GM19468 (cell line): ENCODE measurements at regions not wholly inside any gene's neighbourhood (a gene's known extent, or its start where the extent isn't known, plus 50 kb on each side); places are given as distances from the start of the nearest gene placed in this dataset.

Source experiments
- ATAC-seq: cut with Tn5 transposase; IDR thresholded peaks from one replicate; pipeline ENCODE4 v1.9.1; 2021; ENCODE audit warnings: mild to moderate bottlenecking, moderate library complexity, moderate number of reproducible peaks; ENCODE audit not compliant: unreplicated experiment; ENCODE audit errors: extremely low read depth

DNA sequence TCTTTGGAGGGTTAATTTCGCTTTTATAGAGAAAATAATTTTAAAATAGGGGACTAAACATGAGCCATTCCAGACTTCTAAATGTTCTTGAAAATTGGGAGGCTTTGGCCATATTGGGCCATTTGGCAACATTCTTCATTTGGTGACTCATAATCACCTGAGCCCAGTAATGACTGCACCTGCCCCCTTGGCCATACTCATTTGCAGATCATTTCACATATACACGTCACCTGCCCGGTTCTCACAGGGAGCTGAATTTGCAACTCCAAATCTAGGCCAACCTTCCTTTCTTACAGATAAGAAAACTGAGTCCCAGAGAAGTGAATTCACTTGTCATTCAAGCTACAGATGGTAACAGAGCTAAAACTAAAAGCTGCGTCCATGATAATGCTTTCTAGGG lies 289.7 kb downstream of the EPHA4 start:
- ATAC-seq, result no peak

DNA sequence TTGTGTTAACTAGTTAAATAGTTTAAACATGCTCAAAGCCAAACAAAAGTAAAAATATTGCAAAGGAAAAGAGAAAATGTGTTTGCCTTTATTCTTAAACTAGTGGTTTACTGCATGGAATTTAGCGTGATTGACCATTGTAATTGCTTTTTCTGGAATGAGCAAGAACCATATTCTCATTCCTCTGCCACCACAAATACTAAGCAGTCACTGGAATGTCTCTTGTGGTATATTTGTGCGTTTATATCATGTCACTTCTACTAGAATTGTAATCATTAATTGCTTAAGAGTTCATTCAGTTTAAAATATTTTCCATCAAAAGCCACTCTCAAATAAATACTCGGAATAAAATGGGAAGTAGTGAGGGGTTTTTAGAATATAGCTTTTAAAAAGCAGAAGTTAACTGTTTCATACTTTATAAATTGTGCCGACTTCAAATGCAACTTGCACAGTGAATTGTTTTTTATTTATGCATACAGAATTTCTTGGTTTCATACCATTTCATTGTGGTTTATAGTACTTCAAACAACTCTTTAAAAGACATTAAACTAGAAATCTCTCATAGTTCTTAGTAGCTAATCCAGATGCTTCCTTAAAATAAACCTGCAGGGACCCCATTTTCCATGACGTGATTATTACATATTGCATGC lies 288.1 kb downstream of the EPHA4 start:
- no peak for ATAC-seq

DNA sequence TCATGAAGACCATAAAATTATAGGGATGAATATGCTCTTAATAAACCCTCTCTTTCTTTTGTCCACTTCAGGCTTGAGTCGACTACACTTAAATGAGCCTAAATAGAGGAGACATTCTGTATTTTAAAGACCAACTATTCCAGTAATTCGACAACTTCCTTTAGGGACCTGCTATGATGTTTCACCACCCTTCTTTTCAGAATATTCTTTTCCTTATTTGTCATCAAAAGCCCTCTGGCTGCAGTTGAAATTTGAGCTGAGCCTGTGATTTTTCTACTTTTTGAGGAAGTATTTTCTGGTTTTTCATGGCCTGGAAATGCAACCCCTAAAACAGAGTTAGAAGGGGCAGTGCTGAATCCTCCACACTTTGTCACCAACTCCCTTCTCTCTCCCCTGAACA lies 287.0 kb downstream of the EPHA4 start:
- ATAC-seq, result no peak

DNA sequence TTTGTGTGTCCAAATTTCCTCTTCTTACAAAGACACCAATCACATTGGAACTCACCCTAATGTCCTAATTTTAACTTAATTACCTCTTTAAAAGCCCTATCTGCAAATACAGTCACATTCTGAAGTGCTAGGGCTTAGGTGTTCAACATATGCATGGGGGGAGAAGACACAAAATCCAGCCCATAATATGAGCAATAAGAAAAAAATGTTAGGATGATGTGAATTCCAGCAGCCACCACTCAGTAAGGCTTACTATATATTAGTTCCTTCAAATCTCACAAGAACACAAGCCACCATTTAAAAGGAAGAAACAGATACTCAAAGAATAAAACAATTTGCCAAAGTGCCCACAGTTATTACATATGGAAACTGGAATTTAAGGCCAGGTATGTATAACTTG lies 285.7 kb downstream of the EPHA4 start:
- ATAC-seq, result no peak

DNA sequence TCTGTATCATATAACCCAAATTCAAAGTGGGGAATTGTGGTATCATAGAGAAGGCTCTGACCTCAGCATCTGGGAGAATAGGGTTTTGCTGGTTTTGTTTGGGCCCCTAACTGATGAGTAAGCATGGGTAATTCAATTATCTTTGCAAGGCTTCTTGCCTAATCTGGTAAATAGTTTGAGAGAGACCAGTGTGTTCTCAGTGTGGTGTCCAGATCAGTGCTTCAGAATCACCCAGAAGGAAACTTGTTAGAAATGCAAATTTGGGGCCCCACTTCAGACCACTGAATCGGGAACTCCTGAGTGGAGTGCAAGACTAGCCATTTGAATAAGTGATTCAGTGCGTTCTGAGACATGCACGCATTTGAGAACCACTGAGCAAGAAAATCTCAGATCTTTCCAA lies 282.7 kb downstream of the EPHA4 start:
- ATAC-seq, result no peak

DNA sequence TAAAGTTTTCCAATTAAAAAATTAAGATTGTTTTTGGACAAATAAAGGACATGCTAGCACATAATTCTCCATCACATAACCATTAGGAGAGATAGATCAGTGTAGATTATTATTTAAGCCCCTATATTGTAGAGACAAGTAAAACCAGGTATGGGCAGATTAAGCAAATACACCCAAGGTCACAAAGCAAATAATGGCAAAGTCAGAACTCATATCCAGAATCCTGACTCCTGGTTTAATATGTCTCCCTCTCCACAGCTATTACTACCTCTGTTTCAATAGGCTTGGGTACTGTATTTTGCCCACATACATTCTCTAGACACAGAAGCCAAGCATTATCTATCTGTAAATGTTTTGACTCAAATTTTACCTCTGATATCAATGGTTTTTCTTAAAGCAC lies 282.3 kb downstream of the EPHA4 start:
- ATAC-seq, result no peak

DNA sequence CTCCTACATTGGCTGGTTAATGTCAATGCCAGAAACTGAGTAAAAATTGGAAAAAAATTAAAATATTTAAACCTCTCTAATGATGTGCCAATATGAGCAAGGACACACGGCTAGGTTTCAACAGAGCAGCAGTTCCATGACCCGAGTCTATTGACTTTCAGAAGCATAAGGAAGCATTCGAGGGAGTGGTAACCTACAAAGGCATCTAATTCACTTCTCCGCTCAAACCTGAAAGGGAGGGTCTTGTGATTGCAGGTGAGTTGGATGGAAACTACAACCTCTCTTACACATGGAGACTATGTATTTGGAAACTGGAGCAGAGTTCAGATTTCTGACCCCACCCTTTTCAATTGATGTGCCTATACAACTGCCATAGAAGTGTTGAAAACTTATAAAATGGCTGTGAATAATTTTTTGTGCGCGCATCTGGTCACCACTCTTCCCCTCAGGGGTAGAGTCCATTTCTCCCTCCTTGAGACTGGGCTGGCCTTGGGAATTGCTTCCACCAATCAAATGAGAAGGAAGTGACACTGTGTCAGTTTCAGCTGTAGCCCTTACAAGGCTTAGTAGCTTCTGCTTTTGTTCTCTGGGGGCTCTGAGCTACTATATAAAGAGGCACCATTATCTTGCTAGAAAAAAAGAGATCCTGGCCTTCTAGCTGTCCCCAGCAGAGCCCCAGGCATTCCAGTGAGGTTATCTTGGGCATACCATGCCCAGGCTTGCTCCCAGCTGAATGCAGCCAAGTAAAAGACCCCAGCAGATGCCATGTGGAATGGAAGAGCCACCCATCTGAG lies 278.0 kb downstream of the EPHA4 start:
- no peak for ATAC-seq

DNA sequence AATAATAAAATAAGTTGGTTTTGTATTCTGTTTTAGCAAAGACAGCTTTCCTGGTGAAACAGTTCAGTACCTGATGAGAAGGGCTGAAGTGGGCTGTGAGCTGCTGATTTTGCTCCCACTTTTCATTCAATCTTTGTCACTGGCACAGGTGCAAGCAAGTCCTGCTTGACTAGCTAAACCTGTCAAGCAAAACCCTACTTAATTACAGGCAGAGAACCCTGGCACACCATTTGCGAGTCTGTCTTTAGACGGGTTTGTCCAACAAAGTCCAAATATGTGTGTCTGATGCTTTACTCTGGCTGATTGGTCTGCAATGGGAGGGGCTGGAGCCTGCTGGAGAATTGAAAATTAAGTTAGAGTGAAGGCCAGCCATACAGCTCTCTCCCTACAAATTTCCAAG lies 267.2 kb downstream of the EPHA4 start:
- ATAC-seq, result no peak

DNA sequence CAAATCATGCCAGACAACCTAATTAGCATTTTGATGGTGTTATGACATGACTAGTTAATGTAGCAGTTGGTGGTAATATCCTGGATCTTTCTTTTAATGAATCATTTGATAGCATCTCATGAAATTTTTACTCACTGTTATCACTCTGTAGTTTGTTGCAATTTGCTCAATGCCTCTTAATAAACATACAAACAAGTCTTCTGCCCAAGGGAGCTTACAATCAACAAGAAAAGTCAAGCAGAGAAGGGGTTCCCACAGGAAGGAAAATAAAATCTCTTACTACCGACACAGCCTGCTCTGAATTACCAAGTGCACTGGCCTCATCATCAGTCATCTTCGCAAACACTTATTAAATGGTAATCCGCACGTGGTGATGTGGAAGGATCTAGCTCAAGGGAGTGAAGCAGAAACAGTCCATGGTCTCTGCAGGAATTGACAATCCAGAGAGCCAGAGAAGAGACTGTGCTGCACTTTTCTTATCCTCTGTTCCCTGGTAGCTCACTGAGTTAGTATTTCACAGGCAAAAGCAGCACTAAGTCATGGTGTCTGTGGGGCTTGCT lies 263.5 kb downstream of the EPHA4 start:
- no peak for ATAC-seq

DNA sequence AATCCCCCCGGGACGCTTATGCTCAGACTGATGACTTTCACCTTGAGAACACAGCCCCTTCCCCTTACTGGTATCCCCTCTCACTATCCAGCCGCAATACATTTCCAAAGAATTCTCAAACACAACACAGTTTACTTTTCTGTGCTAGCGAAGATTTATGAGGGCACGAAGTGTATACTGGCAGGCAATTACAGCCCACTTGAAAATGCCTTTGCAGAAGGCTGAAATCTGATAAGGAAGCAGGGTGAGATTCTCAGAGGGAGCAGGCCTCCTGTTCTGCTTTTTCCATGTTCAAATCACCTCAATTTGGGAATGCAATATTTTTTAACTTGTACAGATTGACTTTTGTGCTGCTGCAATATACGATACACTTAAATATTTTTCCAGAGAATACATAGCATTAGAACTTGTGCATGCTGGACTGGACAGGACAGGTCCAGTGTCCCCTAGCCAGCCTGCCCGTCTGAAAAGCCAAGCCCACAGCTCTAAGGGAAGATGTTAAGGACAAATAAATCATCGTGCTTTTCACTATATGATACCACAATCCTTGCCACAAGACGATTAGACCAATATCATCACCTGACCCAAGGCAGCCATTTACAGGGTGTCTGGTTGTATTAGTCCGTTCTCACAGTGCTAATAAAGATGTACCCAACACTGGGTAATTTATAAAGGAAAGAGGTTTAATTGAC lies 262.1 kb downstream of the EPHA4 start:
- no peak for ATAC-seq

DNA sequence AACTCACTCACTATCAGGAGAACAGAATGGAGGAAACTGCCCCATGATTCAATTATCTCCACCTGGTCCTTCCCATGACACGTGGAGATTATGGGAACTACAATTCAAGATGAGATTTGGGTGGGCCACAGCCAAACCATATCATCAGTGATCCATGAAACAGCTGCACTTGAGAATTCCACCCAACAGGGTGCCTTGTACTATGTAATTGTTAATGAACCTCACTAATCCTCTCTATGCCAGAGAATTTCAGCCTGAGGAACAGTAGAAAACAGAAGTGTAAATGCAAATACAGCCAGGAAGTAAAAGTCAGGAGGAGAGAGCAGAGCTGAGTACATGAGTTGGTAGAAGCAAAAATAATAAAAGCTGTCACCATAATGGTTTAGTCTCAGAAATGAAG lies 261.4 kb downstream of the EPHA4 start:
- ATAC-seq, result no peak

DNA sequence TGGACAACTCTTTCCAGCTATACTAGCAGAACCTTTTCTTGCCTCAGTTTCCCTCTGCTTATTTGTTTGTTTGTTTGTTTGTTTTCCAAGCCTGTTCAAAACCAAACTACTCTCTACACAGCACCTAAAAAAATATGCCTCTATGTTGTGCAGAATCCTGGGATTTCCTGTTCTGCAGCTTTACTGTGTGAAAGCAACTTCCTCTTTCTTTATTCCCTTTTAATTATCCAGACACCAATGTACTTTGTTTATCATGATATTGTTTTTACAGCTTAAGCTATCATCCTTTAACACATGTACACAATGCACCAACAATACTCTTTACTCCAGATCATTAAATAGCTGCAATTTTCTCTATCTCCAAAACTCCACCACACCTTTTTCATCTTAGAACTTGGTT lies 259.5 kb downstream of the EPHA4 start:
- ATAC-seq, result no peak

DNA sequence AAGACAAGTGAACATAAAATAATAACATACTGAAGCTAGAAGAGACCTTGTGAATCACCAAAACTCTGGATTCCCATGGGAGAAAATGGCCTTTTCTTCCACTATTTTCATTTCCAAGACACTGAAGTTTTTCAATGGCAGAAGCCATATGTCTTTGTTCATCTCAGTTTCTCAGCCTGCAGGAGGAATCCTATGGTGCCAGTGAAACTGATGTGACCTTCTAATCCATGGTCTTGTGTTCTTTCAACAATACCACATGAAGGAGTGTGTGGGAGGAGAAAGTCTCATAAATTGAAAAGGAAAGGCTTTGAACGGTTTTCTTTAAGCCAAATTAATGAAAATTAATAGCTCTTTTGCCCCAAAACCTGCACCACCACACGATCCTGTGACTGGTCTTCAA lies 257.3 kb downstream of the EPHA4 start:
- ATAC-seq, result no peak

DNA sequence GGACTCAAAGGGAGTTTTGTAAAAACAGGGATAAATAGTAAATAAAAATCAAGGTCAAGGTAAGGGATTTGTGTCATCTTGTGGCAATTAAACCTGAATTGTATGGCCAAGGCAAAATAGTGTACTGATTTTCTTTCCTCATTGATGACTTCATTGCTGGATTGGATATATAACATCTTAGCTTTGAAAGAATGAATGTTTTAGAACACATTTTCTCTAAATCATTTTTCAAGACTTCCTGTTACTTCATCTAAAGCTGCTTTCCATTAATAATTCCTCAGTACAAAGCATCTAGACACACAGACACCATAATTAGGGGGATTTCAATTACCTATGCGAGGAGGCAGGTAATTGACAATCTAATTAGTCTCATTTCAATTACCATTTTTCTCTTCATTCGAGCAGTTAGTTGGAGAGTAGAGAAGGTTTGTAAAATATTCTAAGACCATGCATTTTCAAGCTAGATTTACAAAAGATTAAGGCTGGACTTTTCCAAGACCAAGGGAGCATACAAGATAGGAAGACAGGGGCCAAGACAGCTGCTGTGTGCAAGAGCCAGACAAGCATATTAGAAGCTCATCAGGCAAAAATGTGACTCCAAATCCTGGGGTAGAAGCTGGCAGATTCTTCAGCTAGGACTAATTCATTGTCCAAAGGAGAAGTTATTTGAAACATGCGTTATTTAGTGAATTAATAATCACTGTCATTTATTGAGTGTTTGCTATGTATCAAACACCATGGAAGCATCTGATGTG lies 253.6 kb downstream of the EPHA4 start:
- no peak for ATAC-seq

DNA sequence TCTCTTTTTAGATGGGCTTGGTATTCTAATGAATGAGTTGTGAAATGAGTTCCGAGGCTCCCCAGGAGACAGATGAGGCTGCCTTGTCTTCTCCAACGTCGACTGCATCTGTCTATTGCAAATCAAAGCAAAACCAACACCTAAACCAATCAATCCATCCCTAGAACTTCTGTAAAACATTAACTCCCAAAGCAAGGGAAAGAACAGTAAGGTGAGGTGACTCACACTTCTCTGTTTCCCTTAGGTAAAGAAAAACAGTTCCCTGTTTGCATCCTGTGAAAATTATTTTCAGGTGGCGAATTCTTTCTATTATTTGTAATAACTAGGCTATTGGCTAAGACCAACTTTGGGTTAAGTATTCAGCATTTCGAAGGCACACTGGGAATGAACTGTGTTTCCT lies 249.4 kb downstream of the EPHA4 start:
- ATAC-seq, result no peak

DNA sequence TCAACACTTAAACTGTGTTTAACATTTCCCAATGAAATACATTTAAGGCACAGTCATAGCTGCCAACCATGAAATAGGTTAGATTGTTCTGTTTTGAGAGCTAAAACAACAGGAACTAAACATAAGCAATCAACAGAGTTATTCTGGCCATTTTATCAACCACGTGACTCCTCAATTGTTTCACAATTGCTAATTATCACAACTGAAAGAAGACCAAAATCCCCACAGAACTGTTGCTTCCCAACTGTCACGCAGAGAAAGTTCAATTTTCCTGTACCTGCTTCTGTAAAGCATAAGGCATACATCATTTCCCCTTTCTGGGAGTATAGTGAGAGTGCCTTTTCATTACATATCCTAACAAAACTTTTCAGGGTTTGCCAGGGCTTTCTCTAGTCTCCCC lies 248.6 kb downstream of the EPHA4 start:
- ATAC-seq, result peak; percentile 26

DNA sequence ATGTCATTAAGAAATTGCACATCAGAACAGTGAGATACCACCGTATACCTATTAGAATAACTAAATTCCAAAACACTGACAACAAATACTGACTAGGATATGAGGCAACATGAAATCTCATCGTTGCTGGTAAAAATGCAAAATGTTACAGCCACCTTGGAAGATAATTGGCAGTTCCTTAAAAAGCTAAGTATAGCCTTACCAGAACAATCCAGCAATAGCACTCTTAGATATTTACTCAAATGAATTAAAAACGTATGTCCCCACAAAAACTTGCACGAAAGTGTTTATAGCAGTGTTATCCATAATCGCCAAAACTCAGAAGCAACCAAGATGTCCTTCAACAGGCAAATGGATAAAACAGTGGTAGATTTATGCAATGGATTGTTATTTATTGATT lies 241.7 kb downstream of the EPHA4 start:
- ATAC-seq, result no peak

DNA sequence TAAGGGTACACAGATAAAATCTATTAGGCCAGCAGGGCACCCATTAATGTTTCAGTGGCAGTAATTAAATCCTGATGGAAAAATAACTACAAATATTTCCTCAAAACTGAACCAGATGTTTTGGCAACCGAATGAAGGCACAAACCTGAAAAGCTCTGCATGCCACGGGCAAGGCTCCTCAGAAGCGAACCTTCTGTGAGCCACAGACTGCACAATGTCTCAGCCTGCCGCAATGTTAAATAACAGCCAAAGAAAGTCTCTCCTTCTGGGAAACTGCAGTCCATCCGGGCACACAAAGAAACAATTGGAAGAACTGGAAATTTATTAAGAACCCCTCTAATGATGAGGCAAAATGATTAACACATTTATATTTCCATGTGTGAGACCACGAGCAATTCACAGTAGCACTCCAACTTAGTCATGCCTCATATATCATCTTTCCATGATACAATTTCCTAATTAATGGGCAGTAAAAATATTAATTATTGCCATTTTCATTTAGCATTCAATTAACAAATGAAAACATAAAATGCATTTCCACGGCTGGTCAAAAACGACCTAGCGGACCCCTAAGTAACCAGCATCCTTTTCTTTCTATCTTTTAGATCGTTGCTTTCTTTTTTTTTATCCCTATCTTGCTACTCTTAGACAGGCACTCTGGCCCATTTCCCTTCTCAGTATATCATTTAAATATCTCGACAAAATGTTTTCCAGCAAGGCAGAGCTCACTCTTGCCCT lies 237.5 kb downstream of the EPHA4 start:
- ATAC-seq, result no peak

DNA sequence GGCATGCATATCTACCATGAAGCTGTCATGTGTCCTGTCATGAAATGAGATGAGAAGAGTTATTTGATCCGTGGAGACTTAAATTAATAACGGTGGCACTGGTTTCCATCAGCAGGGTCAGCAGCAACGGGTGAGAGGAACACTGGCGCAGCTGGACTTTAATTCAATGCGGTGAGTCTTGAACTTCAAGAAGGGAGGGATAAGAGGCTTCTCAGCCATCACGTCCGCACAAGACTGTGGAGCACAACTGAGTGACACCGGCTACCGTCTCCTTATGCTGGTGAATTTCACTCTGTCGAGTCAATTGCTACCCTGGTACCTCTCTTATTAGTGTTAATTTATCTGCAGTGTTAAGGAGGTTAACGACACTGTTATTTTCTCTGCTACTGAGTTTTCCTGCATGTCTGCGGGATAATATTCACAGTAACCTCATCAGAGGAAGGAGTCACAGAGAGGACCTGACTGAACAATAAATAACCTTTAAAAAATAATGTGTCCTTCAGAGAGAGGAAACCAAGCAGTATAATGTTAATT lies 236.8 kb downstream of the EPHA4 start:
- ATAC-seq, result no peak

DNA sequence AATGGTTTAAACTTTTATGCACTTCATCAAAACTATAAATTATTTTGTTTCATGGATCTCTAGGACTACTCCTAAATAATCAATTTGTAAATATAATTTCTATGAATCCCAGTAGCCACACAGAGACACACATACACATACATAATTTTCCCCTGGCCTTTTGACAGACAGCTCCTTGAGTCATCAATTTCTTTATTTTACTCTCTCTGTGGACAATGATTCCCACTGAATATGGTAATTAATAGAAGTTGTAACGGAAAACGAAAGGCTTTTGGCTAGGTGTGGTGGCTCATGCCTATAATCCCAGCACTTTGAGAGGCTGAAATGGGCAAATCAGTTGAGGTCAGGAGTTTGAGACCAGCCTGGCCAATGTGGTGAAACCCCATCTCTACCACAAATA lies 235.1 kb downstream of the EPHA4 start:
- no peak for ATAC-seq
